GM23248 (cell line): ENCODE measurements at regions not wholly inside any gene's neighbourhood (a gene's known extent, or its start where the extent isn't known, plus 50 kb on each side); places are given as distances from the start of the nearest gene placed in this dataset.
"Not testable (repeated sequence)": the region's sequence is repeated elsewhere in the genome, so short reads cannot be mapped to it uniquely, and the experiment has no call there.

ENCODE experiments used
- EZH2 ChIP-seq: fragments of 200-600 bp; sonication (generic); IDR thresholded peaks from 2 replicates; pipeline ENCODE4 v1.6.1; 2018; ENCODE audit warnings: antibody characterized with exemption, mild to moderate bottlenecking; ENCODE audit not compliant: insufficient read depth, poor library complexity, severe bottlenecking
- EZH2phosphoT487 ChIP-seq: fragments of 200-600 bp; sonication (generic); IDR thresholded peaks from 2 replicates; pipeline ENCODE4 v1.6.1; 2018; ENCODE audit warnings: antibody characterized with exemption, moderate library complexity, mild to moderate bottlenecking, low read depth; ENCODE audit not compliant: insufficient read depth

GRCh38 chr9:65397226-65397625 is 112.2 kb upstream of the FOXD4L5 start:
- not testable (repeated sequence) for TF ChIP-seq EZH2phosphoT487, EZH2
